GM23248 (cell line): ENCODE measurements at regions not wholly inside any gene's neighbourhood (a gene's known extent, or its start where the extent isn't known, plus 50 kb on each side); places are given as distances from the start of the nearest gene placed in this dataset.

Experiments
- EZH2 ChIP-seq: fragments of 200-600 bp; sonication (generic); IDR thresholded peaks from 2 replicates; pipeline ENCODE4 v1.6.1; 2018; ENCODE audit warnings: antibody characterized with exemption, mild to moderate bottlenecking; ENCODE audit not compliant: insufficient read depth, poor library complexity, severe bottlenecking
- EZH2phosphoT487 ChIP-seq: fragments of 200-600 bp; sonication (generic); IDR thresholded peaks from 2 replicates; pipeline ENCODE4 v1.6.1; 2018; ENCODE audit warnings: antibody characterized with exemption, moderate library complexity, mild to moderate bottlenecking, low read depth; ENCODE audit not compliant: insufficient read depth

DNA sequence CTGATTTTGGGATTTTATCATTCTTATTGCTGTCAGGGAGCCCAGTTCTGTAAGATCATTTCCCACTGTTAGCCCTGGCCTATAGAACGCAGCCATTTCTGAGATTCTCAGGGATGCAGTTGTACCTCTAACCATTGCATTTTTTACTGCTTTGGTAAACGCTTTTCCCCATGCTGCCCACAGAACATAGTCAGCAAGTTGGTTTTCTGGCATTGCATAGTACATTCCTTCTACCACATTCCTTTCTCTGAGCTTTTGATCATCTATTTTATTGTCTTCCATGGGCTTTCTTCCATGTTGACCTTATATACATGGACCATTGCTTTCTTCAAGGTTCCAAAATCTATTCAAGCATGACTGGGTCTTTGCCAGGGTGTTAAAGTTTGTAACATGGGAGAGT is 86.8 kb upstream of the ST6GAL2 start:
- TF ChIP-seq EZH2 = no peak
- no peak for TF ChIP-seq EZH2phosphoT487
